H1 (cell line): ENCODE measurements at regions not wholly inside any gene's neighbourhood (a gene's known extent, or its start where the extent isn't known, plus 50 kb on each side); places are given as distances from the start of the nearest gene placed in this dataset.

Experiments used
- CTCF ChIA-PET: fragments of 300-600 bp; sonication (Branson Sonifier 250); formaldehyde crosslinking; loops from one replicate; lab custom pipeline; 2021; ENCODE audit not compliant: partially characterized antibody; lab: Charles Lee
- POLR2A ChIA-PET: fragments of 300-600 bp; sonication (Branson Sonifier 250); formaldehyde crosslinking; loops from one replicate; lab custom pipeline; 2021; ENCODE audit warnings: inconsistent platforms; ENCODE audit not compliant: partially characterized antibody; lab: Charles Lee
- DNase-seq, 2 experiments: peaks; one replicate each; pipeline versions ENCODE4 v3.0.0 to v3.0.0-alpha.2; 2010 to 2022; ENCODE audit warnings: low spot score in 2 of 2, low read depth in 1 of 2, mixed read lengths in 1 of 2
- FAIRE-seq: peaks from 2 replicates; lab custom pipeline; 2011; peaks lifted over from hg19 to GRCh38; lab: Jason Lieb, UNC
- H2AFZ ChIP-seq: 2 replicates; pipeline ENCODE4 v1.8.1; 2012; ENCODE audit warnings: low read length, inconsistent platforms
- H2AK5ac ChIP-seq: 2 replicates; pipeline ENCODE4 v1.6.1; 2013; ENCODE audit warnings: low read depth, low read length
- H2BK120ac ChIP-seq: replicated peaks from 2 replicates; pipeline ENCODE3; 2013; ENCODE audit warnings: low read depth, low read length, inconsistent platforms
- H2BK12ac ChIP-seq: 2 replicates; pipeline ENCODE4 v1.6.1; 2013; ENCODE audit warnings: low read depth, low read length
- H2BK15ac ChIP-seq: 2 replicates; pipeline ENCODE4 v1.6.1; 2013; ENCODE audit warnings: low read length
- H2BK20ac ChIP-seq: 2 replicates; pipeline ENCODE4 v1.6.1; 2013; ENCODE audit warnings: low read length
- H2BK5ac ChIP-seq: 2 replicates; pipeline ENCODE4 v1.6.1; 2013; ENCODE audit warnings: low read depth, low read length
- H3K14ac ChIP-seq: 2 replicates; pipeline ENCODE4 v1.6.1; 2013; ENCODE audit warnings: inconsistent platforms; ENCODE audit not compliant: insufficient read length
- H3K18ac ChIP-seq: 2 replicates; pipeline ENCODE4 v1.6.1; 2013; ENCODE audit warnings: low read length; ENCODE audit errors: extremely low read depth
- H3K23ac ChIP-seq: 2 replicates; pipeline ENCODE4 v1.6.1; 2013; ENCODE audit warnings: inconsistent platforms; ENCODE audit not compliant: insufficient read length
- H3K23me2 ChIP-seq: 2 replicates; pipeline ENCODE4 v1.6.1; 2013; ENCODE audit warnings: low read depth, low read length
- H3K27ac ChIP-seq: 2 replicates; pipeline ENCODE4 v1.6.1; 2011; ENCODE audit warnings: low read depth, low read length, inconsistent platforms
- H3K27me3 ChIP-seq, 4 experiments: replicated peaks in 1 of 4; 1 replicate in 1 of 4; 2 replicates in 3 of 4; pipeline versions ENCODE4 v1.6.1 to v1.8.1; 2011 to 2013; ENCODE audit warnings: low read length in 3 of 4, mild to moderate bottlenecking in 3 of 4, inconsistent platforms in 2 of 4, mixed read lengths in 2 of 4, moderate library complexity in 1 of 4; ENCODE audit not compliant: control insufficient read depth in 3 of 4, insufficient read depth in 3 of 4; ENCODE audit errors: extremely low read depth in 1 of 4
- H3K36me3 ChIP-seq, 4 experiments: 2 replicates each; pipeline versions ENCODE4 v1.6.1 to v1.8.1; 2011 to 2013; ENCODE audit warnings: mild to moderate bottlenecking in 4 of 4, low read length in 3 of 4, moderate library complexity in 2 of 4, control low read depth in 1 of 4, inconsistent platforms in 1 of 4; ENCODE audit not compliant: insufficient read depth in 4 of 4, control insufficient read depth in 2 of 4
- H3K4ac ChIP-seq: replicated peaks from 2 replicates; pipeline ENCODE3; 2013; ENCODE audit warnings: low read length, low read depth, mixed read lengths, inconsistent platforms; ENCODE audit not compliant: insufficient read length
- H3K4me1 ChIP-seq, 4 experiments: replicated peaks in 1 of 4; 1 replicate in 1 of 4; 2 replicates in 3 of 4; pipeline versions ENCODE4 v1.6.1 to v1.8.1; 2011 to 2013; ENCODE audit warnings: low read length in 3 of 4, inconsistent platforms in 2 of 4, mixed read lengths in 1 of 4; ENCODE audit not compliant: insufficient read depth in 4 of 4, control insufficient read depth in 3 of 4
- H3K4me2 ChIP-seq, 2 experiments: 2 replicates each; pipeline versions ENCODE4 v1.6.1 to v1.8.1; 2011 to 2013; ENCODE audit warnings: low read depth in 2 of 2, low read length in 2 of 2, control low read depth in 1 of 2, inconsistent platforms in 1 of 2, mild to moderate bottlenecking in 1 of 2; ENCODE audit not compliant: insufficient read depth in 1 of 2
- H3K4me3 ChIP-seq, 4 experiments: fragments of 200-600, 300-600 bp in 1 of 4; sonication (generic), shearing (Covaris generic), sonication (Bioruptor Twin) in 1 of 4; 2 replicates each; pipeline versions ENCODE4 v1.5.1 to v1.8.1; 2011 to 2016; ENCODE audit warnings: low read length in 4 of 4, low read depth in 3 of 4, control low read depth in 2 of 4, inconsistent platforms in 2 of 4, mild to moderate bottlenecking in 2 of 4, mixed read lengths in 1 of 4, moderate library complexity in 1 of 4; ENCODE audit not compliant: insufficient read depth in 2 of 4; ENCODE audit errors: extremely low read depth in 1 of 4
- H3K56ac ChIP-seq: replicated peaks from 2 replicates; pipeline ENCODE3; 2013; ENCODE audit warnings: low read depth, mild to moderate bottlenecking, mixed read lengths, low read length, inconsistent platforms; ENCODE audit not compliant: insufficient read length
- H3K79me1 ChIP-seq: 2 replicates; pipeline ENCODE4 v1.6.1; 2013; ENCODE audit warnings: low read depth, low read length, control low read depth
- H3K79me2 ChIP-seq, 2 experiments: 2 replicates each; pipeline versions ENCODE4 v1.6.1 to v1.8.1; 2012 to 2013; ENCODE audit warnings: low read length in 2 of 2, mild to moderate bottlenecking in 2 of 2, inconsistent platforms in 1 of 2; ENCODE audit not compliant: insufficient read depth in 2 of 2, control insufficient read depth in 1 of 2
- H3K9ac ChIP-seq, 4 experiments: replicated peaks in 1 of 4; 1 replicate in 1 of 4; 2 replicates in 3 of 4; pipeline versions ENCODE4 v1.6.1 to v1.8.1; 2011 to 2013; ENCODE audit warnings: low read depth in 3 of 4, low read length in 3 of 4, control low read depth in 2 of 4, mild to moderate bottlenecking in 2 of 4, moderate library complexity in 2 of 4, inconsistent platforms in 1 of 4; ENCODE audit errors: extremely low read depth in 1 of 4
- H3K9me3 ChIP-seq, 2 experiments: 2 replicates each; pipeline versions ENCODE4 v1.6.1 to v1.8.1; 2012 to 2013; ENCODE audit warnings: mild to moderate bottlenecking in 2 of 2, moderate library complexity in 2 of 2, control low read depth in 1 of 2, inconsistent platforms in 1 of 2, low read depth in 1 of 2, low read length in 1 of 2, mixed read lengths in 1 of 2; ENCODE audit not compliant: insufficient read depth in 2 of 2
- H4K20me1 ChIP-seq, 2 experiments: replicated peaks in 1 of 2; 2 replicates each; pipeline versions ENCODE3 to v1.8.1; 2011 to 2013; ENCODE audit warnings: inconsistent platforms in 2 of 2, low read length in 2 of 2, mild to moderate bottlenecking in 1 of 2; ENCODE audit not compliant: insufficient read depth in 2 of 2, control insufficient read depth in 1 of 2
- H4K5ac ChIP-seq: 2 replicates; pipeline ENCODE4 v1.6.1; 2013; ENCODE audit warnings: low read length, low read depth, mixed read lengths, inconsistent platforms; ENCODE audit not compliant: insufficient read length
- H4K8ac ChIP-seq: 2 replicates; pipeline ENCODE4 v1.8.0; 2013; ENCODE audit warnings: mild to moderate bottlenecking, moderate library complexity, low read length, inconsistent platforms; ENCODE audit not compliant: insufficient read depth; ENCODE audit errors: extremely low read depth
- H4K91ac ChIP-seq: replicated peaks from 2 replicates; pipeline ENCODE3; 2013; ENCODE audit warnings: low read length, mixed read lengths, inconsistent platforms; ENCODE audit not compliant: insufficient read length
- GTF2F1 ChIP-seq: IDR thresholded peaks from 2 replicates; pipeline ENCODE4 v1.6.1; 2012; ENCODE audit warnings: low read depth, low read length, improper control_type of control experiment, borderline replicate concordance
- SIN3A ChIP-seq, 2 experiments: IDR thresholded peaks in 1 of 2; conservative IDR thresholded peaks in 1 of 2; 2 replicates each; pipeline ENCODE4 v1.6.1; 2011 to 2012; ENCODE audit warnings: low read length in 2 of 2, improper control_type of control experiment in 1 of 2, low read depth in 1 of 2, mild to moderate bottlenecking in 1 of 2
- YY1 ChIP-seq: IDR thresholded peaks from 2 replicates; pipeline ENCODE4 v1.6.1; 2011; ENCODE audit warnings: low read depth, mild to moderate bottlenecking, low read length
- ZNF274 ChIP-seq: IDR thresholded peaks from 2 replicates; pipeline ENCODE4 v1.7.0; 2012; ENCODE audit warnings: low read length, borderline replicate concordance; ENCODE audit errors: extremely low read depth
- WGBS, 2 experiments: shearing (Covaris generic) in 1 of 2; methylation state at CpG; one replicate each; pipeline versions ENCODE4 v1.1.6 to v1.1.7; 2013 to 2015; ENCODE audit warnings: low lambda C conversion rate in 2 of 2, mixed read lengths in 2 of 2, inconsistent platforms in 1 of 2, low coverage in 1 of 2, missing lambda C conversion rate in 1 of 2; ENCODE audit not compliant: insufficient replicate concordance in 2 of 2, insufficient coverage in 1 of 2, insufficient read length in 1 of 2; ENCODE audit errors: extremely low coverage in 1 of 2, missing lambda C conversion rate in 1 of 2; 5-methylcytosine and 5-hydroxymethylcytosine counted together

DNA sequence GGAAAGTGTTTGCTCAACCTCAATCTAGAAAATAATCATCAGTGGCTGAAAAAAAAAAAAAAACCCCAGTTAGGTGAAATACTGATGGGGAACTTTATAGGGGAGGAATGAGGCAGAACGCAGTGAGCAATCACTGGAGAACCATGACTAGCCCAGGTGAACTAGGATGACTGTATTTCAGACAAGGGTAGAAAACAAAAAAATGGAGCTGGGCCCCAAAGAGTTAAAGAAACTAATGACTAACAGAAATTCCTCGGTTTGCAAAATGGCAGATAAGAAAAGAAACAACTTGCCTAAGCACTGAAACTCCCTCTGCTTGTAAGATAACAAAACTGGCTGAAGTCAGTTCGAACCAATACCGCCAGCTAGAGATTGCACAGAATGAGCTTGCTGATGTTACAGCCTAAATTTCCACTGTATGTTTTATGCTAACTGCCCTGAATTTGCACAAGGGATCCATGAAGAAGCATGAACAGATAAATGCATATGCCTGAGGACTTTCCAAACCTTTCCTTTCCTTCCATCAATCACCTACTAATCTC is 245.9 kb downstream of the METTL4 start:
- Histone ChIP-seq H3K9me3 (no peaks in the 10 kb centered on the region), H3K4ac (no peak overlapping the region), H3K4me3 (no peak overlapping the region), H3K27me3 (no peaks in the 10 kb centered on the region), H2AK5ac (no peak overlapping the region), H2AFZ (peak overlapping the region; percentile 72; the same call in 1 of the 2 replicates), H2BK20ac (no peak overlapping the region), H2BK120ac (no peak overlapping the region), H3K23me2 (no peaks in the 10 kb centered on the region), H3K79me1 (no peaks in the 10 kb centered on the region), H3K27ac (no peak overlapping the region), H3K4me1 (no peaks in the 10 kb centered on the region), H3K18ac (no peak overlapping the region), H3K79me2 (no peaks in the 10 kb centered on the region), H4K91ac (no peak overlapping the region), H2BK5ac (no peak overlapping the region), H3K14ac (no peak overlapping the region), H4K5ac (no peak overlapping the region), H2BK12ac (no peak overlapping the region), H4K8ac (no peak overlapping the region), H3K9ac (no peak overlapping the region), H3K56ac (no peak overlapping the region), H4K20me1 (no peaks in the 10 kb centered on the region), H2BK15ac (no peak overlapping the region), H3K36me3 (no peaks in the 10 kb centered on the region), H3K23ac (no peak overlapping the region), H3K4me2 (no peak overlapping the region)
- FAIRE-seq (no peak), DNase-seq (no peak)
- ChIA-PET CTCF (interaction anchor here (0.6 to 4.0 kb wide), 2 partner anchors 11 to 844 kb away, joined by 3 to 25 read pairs; no protein-coding TSS in a partner anchor), POLR2A (interaction anchor here (0.6 to 0.9 kb wide), 2 partner anchors 9 to 72 kb away, joined by 3 read pairs; no protein-coding TSS in a partner anchor)
- WGBS, 2 experiments: 83% methylated on average over 4 of the region's 4 CpGs; no CpG with 5 or more reads in 1 of the 2 experiments
- TF ChIP-seq YY1 (no peak), SIN3A (conservative IDR thresholded peaks at IDR 0.05 in 1 of 2, IDR thresholded peaks at IDR 0.05 in 1 of 2; ENCODE audit: low read depth in 1 of 2, low read length in 2 of 2) (no peak), GTF2F1 (no peak), ZNF274 (no peak)
